ENCODE measurements at regions not wholly inside any gene's neighbourhood (a gene's known extent, or its start where the extent isn't known, plus 50 kb on each side); places are given as distances from the start of the nearest gene placed in this dataset.

DNA sequence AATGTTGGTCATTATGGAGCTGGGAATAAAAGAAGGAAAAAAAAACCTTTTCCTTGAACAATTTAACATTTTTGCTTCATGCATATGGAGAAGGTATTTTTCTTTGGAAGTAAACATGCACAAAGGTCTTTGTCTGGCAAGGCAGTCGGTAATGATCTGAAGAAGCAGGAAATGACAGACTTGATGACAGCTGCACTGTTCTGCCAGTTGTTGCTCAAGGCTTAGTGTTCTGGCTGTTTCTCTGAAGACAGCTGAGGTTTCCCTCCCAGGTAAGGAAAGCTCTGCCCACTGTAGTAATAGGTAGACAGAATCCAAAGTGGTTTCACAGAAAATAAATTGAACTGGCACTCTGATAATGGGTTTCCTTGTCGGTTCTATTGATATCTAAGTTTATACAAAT is 308.4 kb upstream of the GCFC2 start:
- H4K20me1 ChIP-seq (ENCODE audit: insufficient read depth) = no peaks in the 10 kb centered on the region
- H3K9me3 ChIP-seq = no peaks in the 10 kb centered on the region
- H3K4me3 ChIP-seq (ENCODE audit: low read depth in 2 of 2, low read length in 1 of 2) = no peak overlapping the region
- no peaks in the 10 kb centered on the region for H3F3A ChIP-seq (replicated peaks; ENCODE audit: insufficient read depth)
- H3K27ac ChIP-seq (ENCODE audit: low read depth in 2 of 2, low read length in 1 of 2) = no peak overlapping the region
- no peak overlapping the region for H3K4me2 ChIP-seq
- H3K27me3 ChIP-seq (ENCODE audit: insufficient read depth) = no peaks in the 10 kb centered on the region
- H3K79me2 ChIP-seq (ENCODE audit: insufficient read depth) = no peaks in the 10 kb centered on the region
- H2AFZ ChIP-seq (ENCODE audit: low read depth) = no peak overlapping the region
- CTCF ChIA-PET = interaction anchor here (1.6 kb wide), 1 partner anchor 8 kb away, joined by 5 read pairs; no protein-coding TSS in a partner anchor
- 11% methylated on average over 2 of the region's 2 CpGs for WGBS (ENCODE audit: low lambda C conversion rate)
- H3K9ac ChIP-seq = no peak overlapping the region
- TF ChIP-seq FOXJ3 (CRISPR knock-in tag; IDR thresholded peaks at IDR 0.05) (no peak), SMC3 (IDR thresholded peaks at IDR 0.05; ENCODE audit: low read depth, low read length) (no peak), GABPA (IDR thresholded peaks at IDR 0.05; ENCODE audit: low read depth) (no peak), RFX5 (IDR thresholded peaks at IDR 0.05; ENCODE audit: low read length) (no peak), SIN3A (IDR thresholded peaks at IDR 0.05; ENCODE audit: borderline replicate concordance, low read depth, low read length) (no peak)
- TF ChIP-seq, protein P1, sequence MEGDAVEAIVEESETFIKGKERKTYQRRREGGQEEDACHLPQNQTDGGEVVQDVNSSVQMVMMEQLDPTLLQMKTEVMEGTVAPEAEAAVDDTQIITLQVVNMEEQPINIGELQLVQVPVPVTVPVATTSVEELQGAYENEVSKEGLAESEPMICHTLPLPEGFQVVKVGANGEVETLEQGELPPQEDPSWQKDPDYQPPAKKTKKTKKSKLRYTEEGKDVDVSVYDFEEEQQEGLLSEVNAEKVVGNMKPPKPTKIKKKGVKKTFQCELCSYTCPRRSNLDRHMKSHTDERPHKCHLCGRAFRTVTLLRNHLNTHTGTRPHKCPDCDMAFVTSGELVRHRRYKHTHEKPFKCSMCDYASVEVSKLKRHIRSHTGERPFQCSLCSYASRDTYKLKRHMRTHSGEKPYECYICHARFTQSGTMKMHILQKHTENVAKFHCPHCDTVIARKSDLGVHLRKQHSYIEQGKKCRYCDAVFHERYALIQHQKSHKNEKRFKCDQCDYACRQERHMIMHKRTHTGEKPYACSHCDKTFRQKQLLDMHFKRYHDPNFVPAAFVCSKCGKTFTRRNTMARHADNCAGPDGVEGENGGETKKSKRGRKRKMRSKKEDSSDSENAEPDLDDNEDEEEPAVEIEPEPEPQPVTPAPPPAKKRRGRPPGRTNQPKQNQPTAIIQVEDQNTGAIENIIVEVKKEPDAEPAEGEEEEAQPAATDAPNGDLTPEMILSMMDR (IDR thresholded peaks at IDR 0.05) = no peak
- no peaks in the 10 kb centered on the region for H3K9me2 ChIP-seq
- no peak for DNase-seq
- POLR2A ChIA-PET = no interaction called here
- no peaks in the 10 kb centered on the region for H3K36me3 ChIP-seq (replicated peaks in 1 of 2; ENCODE audit: control insufficient read depth in 1 of 2, insufficient read depth in 2 of 2, low read length in 1 of 2)
- H3K4me1 ChIP-seq (ENCODE audit: control insufficient read depth in 1 of 2, insufficient read depth in 2 of 2, low read depth in 1 of 2, low read length in 1 of 2) = no peaks in the 10 kb centered on the region

DNA sequence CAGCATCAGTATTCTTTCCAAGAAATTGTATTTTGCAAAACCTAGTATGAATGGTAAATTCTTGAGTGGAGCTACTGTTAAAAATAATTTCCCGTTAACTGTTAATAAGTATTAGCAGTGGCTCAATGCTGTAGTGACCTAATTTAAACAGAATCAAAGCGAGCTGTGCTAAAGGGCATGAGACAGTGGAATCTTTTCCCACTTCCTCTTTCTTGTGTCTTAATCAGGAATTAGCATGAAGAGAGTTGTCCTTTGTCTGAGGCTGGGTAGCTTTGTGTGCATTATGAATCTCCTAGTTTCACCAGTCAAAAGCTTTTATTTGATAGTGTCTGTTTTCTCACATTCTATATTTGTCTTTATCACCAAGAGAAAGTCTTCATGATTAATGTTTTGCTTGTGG is 298.8 kb upstream of the GCFC2 start:
- Histone ChIP-seq H3K27me3 (ENCODE audit: insufficient read depth) (no peaks in the 10 kb centered on the region), H3K27ac (ENCODE audit: low read depth in 2 of 2, low read length in 1 of 2) (no peak overlapping the region), H3F3A (replicated peaks; ENCODE audit: insufficient read depth) (no peaks in the 10 kb centered on the region), H3K9me2 (no peaks in the 10 kb centered on the region), H3K4me1 (ENCODE audit: control insufficient read depth in 1 of 2, insufficient read depth in 2 of 2, low read depth in 1 of 2, low read length in 1 of 2) (peaks cover 0 to 3% of the 10 kb centered on the region in 2 experiments; a peak in 1 of 4 replicates), H3K4me3 (ENCODE audit: low read depth in 2 of 2, low read length in 1 of 2) (no peak overlapping the region), H4K20me1 (ENCODE audit: insufficient read depth) (no peaks in the 10 kb centered on the region), H3K4me2 (no peak overlapping the region), H2AFZ (ENCODE audit: low read depth) (no peak overlapping the region), H3K79me2 (ENCODE audit: insufficient read depth) (no peaks in the 10 kb centered on the region), H3K36me3 (replicated peaks in 1 of 2; ENCODE audit: control insufficient read depth in 1 of 2, insufficient read depth in 2 of 2, low read length in 1 of 2) (no peaks in the 10 kb centered on the region), H3K9me3 (no peaks in the 10 kb centered on the region), H3K9ac (no peak overlapping the region)
- ChIA-PET POLR2A (no interaction called here), CTCF (no interaction called here)
- no peak for DNase-seq
- 21% methylated on average over 2 of the region's 2 CpGs for WGBS (ENCODE audit: low lambda C conversion rate)
- TF ChIP-seq GABPA (IDR thresholded peaks at IDR 0.05; ENCODE audit: low read depth) (no peak), RCOR1 (IDR thresholded peaks at IDR 0.05; ENCODE audit: low read length) (no peak), NFIC (IDR thresholded peaks at IDR 0.05; ENCODE audit: borderline replicate concordance) (no peak), SIN3A (IDR thresholded peaks at IDR 0.05; ENCODE audit: borderline replicate concordance, low read depth, low read length) (no peak), RAD21 (IDR thresholded peaks at IDR 0.05; ENCODE audit: low read length) (no peak), EZH2phosphoT487 (IDR thresholded peaks at IDR 0.05; ENCODE audit: borderline replicate concordance, low read depth) (no peak), POLR2AphosphoS5 (IDR thresholded peaks at IDR 0.05; ENCODE audit: low read depth, low read length) (no peak), SMC3 (IDR thresholded peaks at IDR 0.05; ENCODE audit: low read depth, low read length) (no peak), GATA2 (CRISPR knock-in tag; IDR thresholded peaks at IDR 0.05) (no peak), RXRA (IDR thresholded peaks at IDR 0.05; ENCODE audit: borderline replicate concordance, low read depth) (no peak), MEF2A (IDR thresholded peaks at IDR 0.05; ENCODE audit: borderline replicate concordance, low read depth) (no peak)
- TF ChIP-seq, protein P2, sequence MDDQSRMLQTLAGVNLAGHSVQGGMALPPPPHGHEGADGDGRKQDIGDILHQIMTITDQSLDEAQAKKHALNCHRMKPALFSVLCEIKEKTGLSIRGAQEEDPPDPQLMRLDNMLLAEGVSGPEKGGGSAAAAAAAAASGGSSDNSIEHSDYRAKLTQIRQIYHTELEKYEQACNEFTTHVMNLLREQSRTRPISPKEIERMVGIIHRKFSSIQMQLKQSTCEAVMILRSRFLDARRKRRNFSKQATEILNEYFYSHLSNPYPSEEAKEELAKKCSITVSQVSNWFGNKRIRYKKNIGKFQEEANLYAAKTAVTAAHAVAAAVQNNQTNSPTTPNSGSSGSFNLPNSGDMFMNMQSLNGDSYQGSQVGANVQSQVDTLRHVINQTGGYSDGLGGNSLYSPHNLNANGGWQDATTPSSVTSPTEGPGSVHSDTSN (IDR thresholded peaks at IDR 0.05) = no peak
- TF ChIP-seq, protein P3, sequence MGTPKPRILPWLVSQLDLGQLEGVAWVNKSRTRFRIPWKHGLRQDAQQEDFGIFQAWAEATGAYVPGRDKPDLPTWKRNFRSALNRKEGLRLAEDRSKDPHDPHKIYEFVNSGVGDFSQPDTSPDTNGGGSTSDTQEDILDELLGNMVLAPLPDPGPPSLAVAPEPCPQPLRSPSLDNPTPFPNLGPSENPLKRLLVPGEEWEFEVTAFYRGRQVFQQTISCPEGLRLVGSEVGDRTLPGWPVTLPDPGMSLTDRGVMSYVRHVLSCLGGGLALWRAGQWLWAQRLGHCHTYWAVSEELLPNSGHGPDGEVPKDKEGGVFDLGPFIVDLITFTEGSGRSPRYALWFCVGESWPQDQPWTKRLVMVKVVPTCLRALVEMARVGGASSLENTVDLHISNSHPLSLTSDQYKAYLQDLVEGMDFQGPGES (IDR thresholded peaks at IDR 0.05; ENCODE audit: low read depth, low read length) = no peak
- TF ChIP-seq, protein P4, sequence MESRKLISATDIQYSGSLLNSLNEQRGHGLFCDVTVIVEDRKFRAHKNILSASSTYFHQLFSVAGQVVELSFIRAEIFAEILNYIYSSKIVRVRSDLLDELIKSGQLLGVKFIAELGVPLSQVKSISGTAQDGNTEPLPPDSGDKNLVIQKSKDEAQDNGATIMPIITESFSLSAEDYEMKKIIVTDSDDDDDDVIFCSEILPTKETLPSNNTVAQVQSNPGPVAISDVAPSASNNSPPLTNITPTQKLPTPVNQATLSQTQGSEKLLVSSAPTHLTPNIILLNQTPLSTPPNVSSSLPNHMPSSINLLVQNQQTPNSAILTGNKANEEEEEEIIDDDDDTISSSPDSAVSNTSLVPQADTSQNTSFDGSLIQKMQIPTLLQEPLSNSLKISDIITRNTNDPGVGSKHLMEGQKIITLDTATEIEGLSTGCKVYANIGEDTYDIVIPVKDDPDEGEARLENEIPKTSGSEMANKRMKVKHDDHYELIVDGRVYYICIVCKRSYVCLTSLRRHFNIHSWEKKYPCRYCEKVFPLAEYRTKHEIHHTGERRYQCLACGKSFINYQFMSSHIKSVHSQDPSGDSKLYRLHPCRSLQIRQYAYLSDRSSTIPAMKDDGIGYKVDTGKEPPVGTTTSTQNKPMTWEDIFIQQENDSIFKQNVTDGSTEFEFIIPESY (IDR thresholded peaks at IDR 0.05; ENCODE audit: borderline replicate concordance, low read depth) = no peak
- TF ChIP-seq, protein P5, sequence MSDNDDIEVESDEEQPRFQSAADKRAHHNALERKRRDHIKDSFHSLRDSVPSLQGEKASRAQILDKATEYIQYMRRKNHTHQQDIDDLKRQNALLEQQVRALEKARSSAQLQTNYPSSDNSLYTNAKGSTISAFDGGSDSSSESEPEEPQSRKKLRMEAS (IDR thresholded peaks at IDR 0.05; ENCODE audit: low read depth) = no peak
